Activated CD4-positive, alpha-beta T cell treated with anti-CD3 and anti-CD28 coated beads, Interleukin-2, amount 50 U/mL, for 24 hours (primary cell): ENCODE measurements at regions not wholly inside any gene's neighbourhood (a gene's known extent, or its start where the extent isn't known, plus 50 kb on each side); places are given as distances from the start of the nearest gene placed in this dataset.

ENCODE experiments used
- DNase-seq, 2 donors: peaks; one replicate each; pipeline ENCODE4 v3.0.0-alpha.2; 2020; ENCODE audit warnings: low read depth in 1 of 2, low spot score in 1 of 2

- no peak for DNase-seq
These were observed 487.8 kb downstream of the GALR1 start for GRCh38 chr18:77737405-77737804.

GRCh38 chr18:77749089-77749488 lies 499.4 kb downstream of the GALR1 start:
- no peak for DNase-seq

GRCh38 chr18:77750006-77750405 lies 500.4 kb downstream of the GALR1 start:
- DNase-seq = no peak

DNA sequence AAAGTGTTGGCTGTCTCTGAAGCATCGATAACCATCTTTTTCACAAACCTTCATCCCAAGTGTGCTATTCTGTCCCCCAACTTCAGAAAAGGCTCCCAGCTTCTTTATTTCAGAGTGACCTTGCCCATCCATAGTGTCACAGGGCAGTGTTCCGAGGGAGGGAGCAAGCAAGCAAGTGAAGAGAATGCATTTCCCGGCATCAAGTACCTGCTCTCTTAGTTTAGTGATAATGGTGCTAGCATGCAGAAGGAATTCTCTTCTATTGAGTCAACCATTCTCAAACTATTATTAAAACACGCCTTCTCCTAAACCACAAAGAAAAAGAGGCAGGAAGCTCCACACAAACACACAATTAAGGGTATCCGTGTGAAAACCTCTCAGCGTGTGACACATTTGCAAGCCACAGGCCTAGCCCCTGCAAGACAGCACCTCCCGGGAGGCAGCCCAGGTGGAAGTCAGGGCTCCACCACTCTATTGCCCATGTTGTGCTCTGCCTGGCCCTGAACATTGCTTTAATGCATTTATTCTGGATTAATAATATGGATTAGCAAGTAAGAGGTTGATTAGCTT lies 504.9 kb downstream of the GALR1 start:
- no peak for DNase-seq

GRCh38 chr18:77755187-77755586 lies 505.5 kb downstream of the GALR1 start:
- DNase-seq = no peak

DNA sequence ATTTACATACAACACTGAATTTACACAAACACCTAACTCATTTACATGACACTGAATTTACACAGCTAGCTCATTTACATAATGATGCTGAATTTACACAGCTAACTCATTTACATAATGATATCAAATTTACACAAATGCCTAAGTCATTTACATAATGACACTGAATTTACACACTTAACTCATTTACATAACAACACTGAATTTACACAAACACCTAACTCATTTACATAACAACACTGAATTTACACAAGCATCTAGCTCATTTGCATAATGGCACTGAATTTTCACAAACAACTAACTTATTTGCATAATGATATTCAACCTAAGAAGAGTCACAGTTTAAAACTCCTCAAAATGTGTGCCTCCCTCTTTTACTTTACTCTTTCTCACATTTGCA lies 511.7 kb downstream of the GALR1 start:
- DNase-seq = no peak

- DNase-seq = no peak
These were observed 512.4 kb downstream of the GALR1 start for GRCh38 chr18:77762014-77762413.

DNA sequence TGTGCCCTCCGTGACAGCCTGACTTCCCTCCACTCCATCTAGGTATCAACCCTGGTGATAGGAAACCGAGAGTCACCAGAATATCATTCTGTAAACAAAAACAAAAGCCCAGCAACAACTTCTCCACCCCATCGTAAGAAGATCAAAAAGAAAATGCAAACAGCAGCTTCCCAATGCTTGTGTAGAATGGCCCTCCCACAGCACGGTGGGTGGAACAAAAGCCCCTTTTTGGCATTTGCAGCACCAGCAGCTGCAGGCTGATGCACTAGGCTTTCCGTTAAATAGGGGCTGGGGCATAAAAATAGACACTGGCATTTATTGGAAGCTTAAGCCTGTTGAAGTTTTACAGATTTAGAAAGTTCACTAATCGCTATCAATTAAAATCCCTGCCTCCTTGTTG lies 513.0 kb downstream of the GALR1 start:
- no peak for DNase-seq

- no peak for DNase-seq
These were observed 514.0 kb downstream of the GALR1 start for GRCh38 chr18:77763530-77764145.

DNA sequence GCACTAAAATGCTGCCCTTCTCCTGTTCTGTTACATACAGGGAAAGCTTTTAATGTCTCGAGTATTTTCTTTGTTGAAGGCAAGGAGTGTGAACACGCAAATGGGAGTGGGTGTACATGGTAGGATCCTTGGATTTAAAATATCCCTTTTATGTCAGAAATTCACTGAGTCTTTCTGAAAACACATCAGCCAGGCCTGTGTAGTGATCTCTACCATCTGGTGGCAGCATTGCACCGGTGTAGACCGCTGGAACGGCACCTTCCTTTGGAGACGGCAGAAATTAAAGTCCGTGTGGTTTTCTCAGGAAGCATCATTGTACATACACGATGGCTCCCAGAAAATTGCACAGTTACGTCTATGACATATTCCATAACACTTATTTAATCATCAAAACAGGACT lies 515.8 kb downstream of the GALR1 start:
- no peak for DNase-seq

- no peak for DNase-seq
These were observed 516.8 kb downstream of the GALR1 start for GRCh38 chr18:77766421-77766820.

DNA sequence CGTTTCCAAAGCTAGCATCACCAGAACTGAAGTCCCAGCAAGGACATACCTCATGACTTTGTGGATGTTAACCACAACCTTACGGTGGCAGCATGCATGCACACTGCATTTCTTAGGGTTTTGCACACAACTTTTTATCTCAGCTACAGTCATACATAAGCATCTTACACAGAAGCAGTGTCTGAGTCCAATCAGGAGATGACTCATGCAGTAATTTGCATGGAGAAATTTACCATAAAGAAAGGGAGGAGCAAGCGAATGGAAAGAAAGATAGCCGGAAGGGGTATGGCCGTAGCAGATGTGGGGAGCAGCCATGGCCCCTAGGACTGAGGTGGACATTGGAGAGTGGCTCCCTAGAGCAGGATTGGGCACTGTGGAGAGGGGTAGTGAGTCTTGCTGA lies 522.5 kb downstream of the GALR1 start:
- DNase-seq = no peak

DNA sequence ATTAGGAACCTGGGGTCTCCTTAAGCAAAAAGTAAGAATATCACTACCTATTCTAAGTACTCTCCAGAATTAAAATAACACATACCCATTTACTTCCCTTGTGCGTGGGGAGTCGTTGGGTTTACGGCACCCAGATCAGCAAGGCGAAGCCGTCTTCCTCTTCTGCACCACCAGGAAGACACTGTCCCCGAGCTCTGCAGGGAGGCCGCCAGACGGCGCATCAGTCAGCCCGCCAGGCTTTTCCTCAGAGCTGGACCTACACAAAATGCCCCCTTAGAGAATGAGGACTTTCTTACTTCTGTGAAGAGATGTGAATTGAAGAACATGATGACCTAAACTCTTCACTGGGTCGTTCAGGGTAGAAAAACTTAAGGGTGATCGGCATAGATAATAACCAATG lies 526.5 kb downstream of the GALR1 start:
- no peak for DNase-seq

GRCh38 chr18:77777163-77777562 lies 527.5 kb downstream of the GALR1 start:
- no peak for DNase-seq

GRCh38 chr18:77784759-77785379 lies 535.2 kb downstream of the GALR1 start:
- no peak for DNase-seq

DNA sequence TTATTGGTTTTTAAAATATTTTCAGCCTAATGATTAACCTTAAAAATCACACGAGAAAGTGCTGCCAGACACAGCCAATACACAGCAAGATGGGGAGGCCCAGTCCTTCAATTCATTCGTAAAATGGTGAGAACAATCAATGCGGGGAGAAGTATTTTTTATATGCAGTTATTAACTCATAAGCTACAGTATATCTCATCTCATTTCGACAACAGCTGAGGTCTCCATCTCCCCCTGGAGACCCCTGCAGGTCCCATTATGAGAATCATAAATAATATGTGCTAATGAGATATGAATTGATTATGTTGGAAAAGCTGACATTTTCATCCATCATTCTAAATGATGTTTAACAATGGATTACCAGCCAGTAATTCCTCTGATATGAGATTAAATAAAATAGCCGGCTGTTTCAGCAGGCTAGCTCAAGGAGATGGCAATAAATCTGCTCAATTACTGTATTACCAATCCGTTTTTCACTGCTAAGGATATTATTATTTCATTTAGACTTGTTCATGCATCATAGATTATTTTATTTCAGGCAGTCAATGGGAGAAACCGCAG lies 535.8 kb downstream of the GALR1 start:
- DNase-seq = no peak

GRCh38 chr18:77803024-77803423 lies 553.4 kb downstream of the GALR1 start:
- no peak for DNase-seq

GRCh38 chr18:77804382-77804781 lies 554.7 kb downstream of the GALR1 start:
- no peak for DNase-seq

DNA sequence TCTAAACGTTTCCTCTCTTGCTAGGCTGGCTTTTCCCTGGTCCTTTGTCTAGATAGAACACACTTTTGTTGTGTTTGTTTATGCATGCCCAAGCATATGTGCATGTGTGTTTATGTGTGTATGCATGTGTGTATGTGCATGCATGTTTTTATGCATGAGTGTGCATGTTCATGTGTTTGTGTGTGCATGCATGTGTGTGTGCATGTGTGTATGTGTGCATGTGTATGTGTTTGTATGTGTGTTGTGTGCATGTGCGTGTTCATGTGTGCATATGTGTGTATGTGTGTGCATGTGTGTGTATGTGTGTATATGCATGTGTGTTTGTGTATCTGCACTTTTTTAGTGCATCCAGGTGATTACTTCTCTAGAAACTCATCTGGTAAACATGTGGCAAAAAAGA lies 558.0 kb downstream of the GALR1 start:
- DNase-seq = no peak

- DNase-seq = no peak
These were observed 561.9 kb downstream of the GALR1 start for GRCh38 chr18:77811503-77811902.

DNA sequence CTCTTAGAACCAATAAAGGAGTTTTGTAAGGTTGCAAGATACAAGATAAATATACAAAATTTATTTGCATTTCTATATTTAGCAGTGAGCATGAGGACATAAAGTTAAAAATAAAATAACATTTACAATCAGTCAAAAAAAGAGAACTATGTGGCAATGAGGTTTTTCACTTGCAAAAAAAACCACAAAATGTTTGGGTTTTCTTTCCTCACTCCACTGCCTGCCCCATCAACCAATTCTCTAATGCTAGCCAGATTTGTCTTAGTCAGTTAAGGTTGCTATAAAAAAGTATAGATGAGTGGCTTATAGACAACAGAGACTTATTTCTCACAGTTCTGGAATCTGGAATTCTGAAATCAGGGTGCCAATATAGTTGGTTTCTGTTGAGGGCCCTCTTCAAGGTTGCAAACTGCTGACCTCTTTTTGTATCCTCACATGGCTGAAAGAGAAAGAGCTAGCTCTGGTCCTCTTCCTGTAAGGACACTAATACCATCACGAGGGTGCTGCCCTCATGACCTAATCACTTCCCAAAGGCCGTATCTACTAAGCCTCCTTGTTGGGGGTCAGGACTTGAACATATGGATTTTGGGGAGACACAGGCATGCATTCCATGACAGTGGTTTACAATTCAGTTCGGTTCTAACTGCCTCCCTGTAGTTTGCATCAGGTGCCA lies 566.2 kb downstream of the GALR1 start:
- DNase-seq = no peak

DNA sequence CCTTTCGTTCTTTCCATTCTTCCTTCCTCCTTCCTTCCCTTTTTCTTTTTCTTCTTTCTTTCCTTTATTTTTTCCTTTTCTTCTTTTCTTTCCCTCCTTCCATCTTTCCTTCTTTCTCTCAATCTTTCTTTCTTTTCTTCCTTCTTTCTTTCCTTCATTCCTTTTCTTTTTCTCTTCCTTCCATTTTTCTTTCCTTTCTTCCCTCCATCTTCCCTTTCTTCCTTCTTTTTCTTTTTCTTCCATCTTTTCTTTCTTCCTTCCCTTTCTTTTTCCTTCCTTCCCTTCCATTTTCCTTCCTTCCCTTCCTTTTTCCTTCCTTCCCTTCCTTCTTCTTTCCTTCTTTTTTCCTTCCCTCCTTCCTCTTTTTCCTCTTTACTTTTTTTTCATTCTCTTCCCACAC lies 568.7 kb downstream of the GALR1 start:
- DNase-seq = no peak
